Hepatocyte (in vitro differentiated cells): ENCODE measurements at regions not wholly inside any gene's neighbourhood (a gene's known extent, or its start where the extent isn't known, plus 50 kb on each side); places are given as distances from the start of the nearest gene placed in this dataset.

ENCODE experiments used
- EZH2 ChIP-seq: fragments of 200-600 bp; sonication (generic); IDR thresholded peaks from 2 replicates; pipeline ENCODE4 v1.6.1; 2016; ENCODE audit warnings: antibody characterized with exemption, mild to moderate bottlenecking, borderline replicate concordance
- EZH2phosphoT487 ChIP-seq: fragments of 200-600 bp; sonication (generic); IDR thresholded peaks from one replicate; pipeline ENCODE4 v1.6.1; 2018; ENCODE audit warnings: antibody characterized with exemption, mild to moderate bottlenecking, low read depth, moderate library complexity; ENCODE audit not compliant: unreplicated experiment, severe bottlenecking
- TF ChIP-seq, protein P1 (sequence below): fragments of 200-600 bp; sonication (generic); IDR thresholded peaks from 2 replicates; pipeline ENCODE4 v1.5.1; 2016; ENCODE audit warnings: antibody characterized with exemption, mild to moderate bottlenecking; ENCODE audit not compliant: poor library complexity

DNA sequence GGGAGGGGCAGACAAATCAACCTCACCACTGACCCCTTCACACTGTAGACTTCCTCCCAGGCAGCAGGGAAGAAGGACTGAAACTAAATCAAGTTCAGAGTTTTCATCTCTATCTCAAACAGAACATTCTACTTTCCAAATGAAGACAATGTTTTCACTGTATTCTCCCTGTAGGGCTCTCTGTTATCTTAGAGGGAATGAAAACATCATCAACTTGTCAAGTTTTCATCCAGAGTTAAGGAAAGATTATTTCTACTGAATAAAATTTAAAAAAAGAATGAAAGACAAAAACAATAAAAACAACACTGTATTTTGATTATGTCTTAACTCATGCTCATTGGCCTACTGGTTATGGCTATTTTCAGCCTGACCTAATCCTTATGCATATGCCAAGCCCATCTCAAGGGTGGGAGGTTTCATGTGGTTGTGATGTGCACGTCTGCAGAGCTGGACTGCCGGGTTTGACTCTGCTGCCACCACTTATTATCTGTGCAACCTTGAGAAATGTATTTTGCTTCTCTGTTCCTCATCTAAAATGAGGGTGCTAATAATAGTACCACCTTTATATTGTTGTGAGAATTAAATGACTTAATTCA lies 152.0 kb upstream of the AVPR1A start:
- TF ChIP-seq, protein P1, sequence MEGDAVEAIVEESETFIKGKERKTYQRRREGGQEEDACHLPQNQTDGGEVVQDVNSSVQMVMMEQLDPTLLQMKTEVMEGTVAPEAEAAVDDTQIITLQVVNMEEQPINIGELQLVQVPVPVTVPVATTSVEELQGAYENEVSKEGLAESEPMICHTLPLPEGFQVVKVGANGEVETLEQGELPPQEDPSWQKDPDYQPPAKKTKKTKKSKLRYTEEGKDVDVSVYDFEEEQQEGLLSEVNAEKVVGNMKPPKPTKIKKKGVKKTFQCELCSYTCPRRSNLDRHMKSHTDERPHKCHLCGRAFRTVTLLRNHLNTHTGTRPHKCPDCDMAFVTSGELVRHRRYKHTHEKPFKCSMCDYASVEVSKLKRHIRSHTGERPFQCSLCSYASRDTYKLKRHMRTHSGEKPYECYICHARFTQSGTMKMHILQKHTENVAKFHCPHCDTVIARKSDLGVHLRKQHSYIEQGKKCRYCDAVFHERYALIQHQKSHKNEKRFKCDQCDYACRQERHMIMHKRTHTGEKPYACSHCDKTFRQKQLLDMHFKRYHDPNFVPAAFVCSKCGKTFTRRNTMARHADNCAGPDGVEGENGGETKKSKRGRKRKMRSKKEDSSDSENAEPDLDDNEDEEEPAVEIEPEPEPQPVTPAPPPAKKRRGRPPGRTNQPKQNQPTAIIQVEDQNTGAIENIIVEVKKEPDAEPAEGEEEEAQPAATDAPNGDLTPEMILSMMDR: no peak
- no peak for TF ChIP-seq EZH2phosphoT487
- TF ChIP-seq EZH2: no peak
